CD4-positive, alpha-beta T cell treated with Interferon alpha-2 for 1 hour (primary cell): ENCODE measurements at regions not wholly inside any gene's neighbourhood (a gene's known extent, or its start where the extent isn't known, plus 50 kb on each side); places are given as distances from the start of the nearest gene placed in this dataset.
A peak's percentile ranks its signal among the peaks of the same experiment; 100 is the strongest.

Experiments used
- DNase-seq, 2 donors: peaks; one replicate each; pipeline ENCODE4 v3.0.0-alpha.2; 2020 to 2022

- peak in 1 of 2 donors; percentile 33 for DNase-seq
Measured at GRCh38 chr6:145214570-145214969, 520.8 kb downstream of the EPM2A start.

- no peak for DNase-seq
Measured at GRCh38 chr6:145224450-145224849, 510.9 kb downstream of the EPM2A start.

- DNase-seq, result no peak
Measured at GRCh38 chr6:145225500-145225899, 509.8 kb downstream of the EPM2A start.

GRCh38 chr6:145227593-145227992 lies 507.7 kb downstream of the EPM2A start:
- no peak for DNase-seq

DNA sequence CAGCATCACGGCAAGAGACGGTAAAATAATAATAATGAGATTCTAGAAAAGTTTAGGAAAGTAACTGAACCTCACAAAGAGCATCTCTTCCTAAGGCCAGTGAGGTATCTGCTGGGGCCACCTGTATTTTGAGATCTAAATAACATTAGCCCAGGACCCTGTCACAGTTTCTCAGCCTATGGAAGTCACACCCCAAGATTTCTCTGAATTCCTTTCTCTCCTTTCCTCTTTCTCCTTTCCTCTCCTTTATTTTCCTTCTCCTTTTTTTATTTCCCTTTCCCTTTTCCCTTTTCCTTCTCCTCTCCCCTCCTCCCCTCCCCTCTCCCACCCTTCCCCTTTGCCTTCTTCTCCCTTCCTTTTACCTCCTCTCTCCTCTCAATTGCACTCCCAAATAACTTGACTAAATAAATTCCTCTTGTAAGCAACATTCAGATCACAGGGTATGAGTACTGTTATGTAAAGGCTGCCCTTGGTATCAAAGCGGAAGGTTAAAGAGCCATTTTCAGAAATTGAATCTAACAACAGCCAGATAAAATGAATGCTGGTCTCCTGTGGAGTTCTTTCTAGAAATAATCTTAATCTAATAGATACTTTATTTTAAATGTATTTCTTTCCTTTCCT lies 506.2 kb downstream of the EPM2A start:
- no peak for DNase-seq

GRCh38 chr6:145233955-145234354 lies 501.4 kb downstream of the EPM2A start:
- no peak for DNase-seq

DNA sequence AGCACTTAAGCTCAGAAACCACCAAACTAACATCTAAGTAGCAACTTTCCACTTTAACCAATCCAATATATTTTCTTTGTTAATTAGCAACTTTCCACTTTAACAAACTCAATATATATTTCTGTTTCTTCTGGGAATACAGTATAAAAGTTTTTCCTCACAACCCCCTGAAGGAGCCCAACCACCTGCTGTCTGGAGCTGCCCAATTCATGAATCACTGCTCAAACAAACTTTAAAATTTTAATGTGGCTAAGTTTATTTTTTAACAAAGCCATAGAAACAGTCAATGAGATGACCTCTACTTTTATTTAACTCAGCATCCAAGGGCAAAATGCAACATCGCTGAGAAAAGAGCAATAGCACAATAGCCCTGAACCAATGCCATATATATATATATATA lies 500.1 kb downstream of the EPM2A start:
- no peak for DNase-seq

- no peak for DNase-seq
Measured at GRCh38 chr6:145238787-145239186, 496.5 kb downstream of the EPM2A start.

DNA sequence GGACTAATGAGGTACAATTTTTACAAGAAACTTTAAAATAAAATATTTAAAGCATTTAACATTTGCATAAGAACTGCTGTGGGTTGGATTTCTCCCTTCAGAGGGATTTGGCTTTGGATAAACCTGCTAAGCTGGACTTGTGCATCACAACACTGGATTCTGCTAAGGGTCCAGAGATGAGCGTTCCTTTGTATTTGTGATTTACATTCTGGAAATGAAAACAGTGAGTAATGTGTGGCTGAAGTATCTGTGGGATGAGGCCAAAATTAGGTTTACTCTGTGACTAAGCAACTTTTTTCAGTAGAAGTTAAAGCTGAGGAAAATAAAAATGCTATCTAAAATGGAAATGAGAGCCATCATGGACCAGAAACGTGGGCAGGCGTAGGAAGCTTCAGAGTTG lies 494.3 kb downstream of the EPM2A start:
- DNase-seq, result no peak

DNA sequence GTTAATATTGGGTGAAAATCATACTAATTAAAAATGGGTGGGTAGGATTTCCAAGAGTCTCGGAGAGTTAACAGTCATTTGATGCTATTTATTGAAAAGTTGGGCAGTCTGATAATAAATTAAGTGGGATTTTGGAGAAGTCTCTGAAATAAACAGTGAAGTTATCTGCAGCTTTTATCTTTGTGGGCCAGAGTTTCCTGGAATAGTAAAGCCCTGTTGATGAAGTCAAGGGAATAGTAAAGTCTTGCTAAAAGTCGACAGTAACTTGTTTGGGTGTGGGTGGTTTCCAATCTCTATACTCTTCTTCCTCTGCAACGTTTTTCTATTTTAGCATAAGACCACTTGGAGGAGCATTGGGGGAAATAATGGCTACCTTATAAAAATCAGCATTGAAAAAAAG lies 493.6 kb downstream of the EPM2A start:
- DNase-seq, result no peak

- no peak for DNase-seq
Measured at GRCh38 chr6:145244349-145245100, 490.8 kb downstream of the EPM2A start.

GRCh38 chr6:145245119-145245518 lies 490.2 kb downstream of the EPM2A start:
- DNase-seq, result no peak

DNA sequence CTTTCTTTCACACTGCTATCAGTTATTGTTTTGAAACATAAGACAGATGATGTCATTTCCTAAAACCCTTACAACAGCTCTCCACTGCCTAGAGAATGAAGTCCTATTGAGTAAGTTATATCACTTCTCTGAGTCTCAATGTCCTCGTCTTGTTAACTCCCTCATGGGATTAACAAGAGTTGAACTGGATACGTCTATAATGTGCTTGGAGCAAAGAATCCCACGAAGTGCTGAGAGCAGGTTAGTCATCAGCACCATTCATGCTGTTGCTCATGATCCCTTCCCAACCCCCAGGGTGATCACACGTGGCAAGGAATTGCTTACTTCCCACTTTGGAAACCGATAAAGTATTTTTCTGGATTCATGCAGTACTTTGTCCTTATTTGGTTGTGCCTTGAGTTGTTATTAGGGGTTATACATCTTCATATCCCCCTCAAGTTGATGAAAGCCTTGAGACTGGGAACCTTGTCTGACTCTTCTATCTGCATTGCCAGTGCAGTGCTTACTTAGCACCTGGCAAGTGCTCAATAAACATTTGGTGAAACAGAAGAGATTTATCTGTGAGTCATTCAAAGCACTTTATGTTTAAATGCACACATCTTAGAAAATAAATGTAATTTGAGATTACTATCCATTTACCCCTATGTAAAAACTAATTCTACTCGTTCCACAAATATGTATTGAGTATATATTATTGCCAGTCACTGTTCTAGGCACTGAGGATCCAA lies 487.5 kb downstream of the EPM2A start:
- DNase-seq, result no peak

DNA sequence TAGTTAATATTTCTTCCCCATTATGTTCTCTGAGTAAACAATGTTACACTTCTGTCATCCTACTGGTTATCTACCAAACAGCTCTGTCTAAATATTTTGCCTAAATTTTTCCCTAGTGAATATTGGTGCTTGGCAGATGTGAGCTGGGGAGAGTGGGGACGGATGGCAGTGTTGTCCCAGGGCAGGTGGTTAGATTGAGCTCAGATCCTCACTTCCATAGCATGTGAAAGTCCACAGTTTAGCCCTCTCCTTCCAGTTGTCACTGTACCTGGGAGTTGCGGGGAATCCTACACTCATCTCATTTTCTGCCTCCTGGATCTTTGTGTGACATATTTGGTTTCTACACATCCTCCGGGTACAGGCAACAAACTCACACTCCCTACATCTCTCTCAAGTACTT lies 484.9 kb downstream of the EPM2A start:
- DNase-seq, result no peak

- no peak for DNase-seq
Measured at GRCh38 chr6:145252737-145253136, 482.6 kb downstream of the EPM2A start.

- no peak for DNase-seq
Measured at GRCh38 chr6:145254649-145255401, 480.5 kb downstream of the EPM2A start.

- no peak for DNase-seq
Measured at GRCh38 chr6:145257704-145258103, 477.6 kb downstream of the EPM2A start.

DNA sequence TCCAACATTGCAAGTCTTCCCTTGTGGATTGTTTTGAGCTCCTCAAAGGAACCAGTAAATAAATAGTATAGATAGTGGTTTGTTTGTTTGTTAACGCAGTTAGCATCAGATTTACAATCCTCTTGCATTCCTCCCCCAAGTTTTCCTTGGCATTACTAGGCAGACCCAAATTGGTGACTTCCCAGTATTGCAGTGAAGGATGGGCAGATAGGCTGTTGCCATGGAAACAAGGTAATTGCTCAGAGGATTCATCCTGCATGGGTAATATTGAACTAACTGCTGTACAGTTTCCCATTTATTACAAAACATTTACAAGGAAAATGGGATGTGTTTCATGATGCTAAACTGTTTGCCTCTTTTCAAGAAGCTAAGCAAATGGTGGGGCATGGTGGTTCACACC lies 477.2 kb downstream of the EPM2A start:
- DNase-seq, result no peak

- no peak for DNase-seq
Measured at GRCh38 chr6:145260484-145261175, 474.7 kb downstream of the EPM2A start.

GRCh38 chr6:145261758-145262157 lies 473.6 kb downstream of the EPM2A start:
- DNase-seq, result no peak

DNA sequence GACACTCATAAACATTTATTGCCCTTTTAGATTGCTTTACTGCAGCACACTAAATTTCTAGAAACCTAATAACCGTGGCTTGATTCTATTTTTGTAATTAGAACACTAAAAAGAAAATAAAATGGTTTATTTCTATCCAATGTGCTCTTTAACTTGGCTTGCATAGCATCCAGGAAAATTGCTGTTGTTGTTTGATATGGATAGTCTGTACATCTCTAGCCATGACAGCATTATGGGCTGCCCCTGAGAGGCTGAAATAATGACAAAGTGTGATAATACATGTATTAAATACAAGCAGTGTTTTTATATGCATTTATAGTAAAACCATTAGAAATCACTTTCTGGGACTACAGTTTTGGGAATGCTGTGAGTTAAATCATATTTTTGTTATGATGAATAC lies 472.5 kb downstream of the EPM2A start:
- no peak for DNase-seq

- DNase-seq, result no peak
Measured at GRCh38 chr6:145263778-145264211, 471.5 kb downstream of the EPM2A start.
